ENCODE measurements at regions not wholly inside any gene's neighbourhood (a gene's known extent, or its start where the extent isn't known, plus 50 kb on each side); places are given as distances from the start of the nearest gene placed in this dataset.

DNA sequence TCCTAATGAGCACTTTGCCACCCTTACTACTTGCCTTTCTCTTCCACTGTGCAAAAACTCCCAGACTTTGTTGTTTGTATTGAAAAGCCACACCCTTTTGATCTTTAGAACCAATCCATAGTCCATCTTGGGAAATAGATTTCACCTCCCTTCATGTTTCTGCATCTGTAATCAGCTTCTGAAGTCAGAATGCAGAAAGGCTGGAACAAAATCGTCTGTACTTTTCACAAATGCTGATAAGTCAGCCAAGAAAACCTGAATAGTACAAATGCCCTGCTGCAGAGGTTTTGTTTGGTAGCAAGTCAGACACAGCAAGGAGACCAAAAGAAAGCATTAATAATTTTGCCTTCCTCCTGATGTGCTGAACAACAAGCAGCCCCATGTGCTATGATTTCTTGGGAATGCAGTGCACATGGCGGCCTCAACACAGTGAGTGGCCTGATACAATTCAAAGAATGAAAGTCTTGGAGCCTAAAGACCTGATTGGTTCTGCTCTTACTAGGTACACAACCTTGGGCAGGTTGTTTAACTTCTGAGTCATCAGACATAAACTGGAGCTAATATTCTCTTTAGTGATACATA is 59.2 kb upstream of the STK32A start:
- H3K27ac Mint-ChIP-seq (ENCODE audit: unreplicated experiment), result no peak overlapping the region
- no peaks in the 10 kb centered on the region for H3K36me3 Mint-ChIP-seq (ENCODE audit: unreplicated experiment)

DNA sequence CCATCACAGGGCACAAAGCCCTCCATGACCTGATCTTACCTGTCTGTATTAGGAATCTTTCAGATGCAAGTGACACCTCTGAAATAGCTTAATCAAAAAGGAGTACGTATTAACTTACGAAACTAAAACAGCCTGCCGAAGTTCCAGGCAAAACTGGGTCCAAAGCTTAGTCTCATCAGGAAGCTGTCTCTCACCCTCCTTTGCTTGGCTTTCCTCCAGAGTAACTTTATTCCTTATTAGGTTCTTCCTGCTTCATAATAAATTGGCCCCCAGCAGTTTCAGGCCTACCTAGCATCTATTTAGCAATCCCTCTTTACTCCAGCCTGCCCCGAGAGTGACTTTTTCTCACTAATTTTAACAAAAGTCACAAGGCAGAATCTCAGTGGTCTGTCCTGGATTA is 58.4 kb upstream of the STK32A start:
- no peak for TF ChIP-seq CTCF (IDR thresholded peaks at IDR 0.05)
- Mint-ChIP-seq H3K4me3 (ENCODE audit: unreplicated experiment) (no peak overlapping the region), H3K27me3 (ENCODE audit: unreplicated experiment) (no peaks in the 10 kb centered on the region), H3K4me1 (ENCODE audit: unreplicated experiment) (peaks cover 9% of the 10 kb centered on the region), H3K9me3 (ENCODE audit: unreplicated experiment) (no peaks in the 10 kb centered on the region), H3K36me3 (ENCODE audit: unreplicated experiment) (no peaks in the 10 kb centered on the region), H3K27ac (ENCODE audit: unreplicated experiment) (no peak overlapping the region)
- no peak for DNase-seq (ENCODE audit: extremely low spot score, unreplicated experiment)

More for the DNA sequence above, 59.2 kb upstream of the STK32A start:
- H3K27me3 Mint-ChIP-seq (ENCODE audit: unreplicated experiment), result no peaks in the 10 kb centered on the region
- no peak for TF ChIP-seq CTCF (IDR thresholded peaks at IDR 0.05)
- no peaks in the 10 kb centered on the region for H3K9me3 Mint-ChIP-seq (ENCODE audit: unreplicated experiment)
- no peak overlapping the region for H3K4me3 Mint-ChIP-seq (ENCODE audit: unreplicated experiment)
- peaks cover 9% of the 10 kb centered on the region for H3K4me1 Mint-ChIP-seq (ENCODE audit: unreplicated experiment)
- no peak for DNase-seq (ENCODE audit: extremely low spot score, unreplicated experiment)

- Mint-ChIP-seq H3K27me3 (ENCODE audit: unreplicated experiment) (no peaks in the 10 kb centered on the region), H3K4me3 (ENCODE audit: unreplicated experiment) (no peak overlapping the region)
- no peak for DNase-seq (ENCODE audit: extremely low spot score, unreplicated experiment)
Measured at GRCh38 chr5:147177125-147177840, 57.5 kb upstream of the STK32A start.

GRCh38 chr5:147179562-147180147 is 55.2 kb upstream of the STK32A start:
- no peak overlapping the region for H3K4me3 Mint-ChIP-seq (ENCODE audit: unreplicated experiment)
- H3K9me3 Mint-ChIP-seq (ENCODE audit: unreplicated experiment), result no peaks in the 10 kb centered on the region
- H3K4me1 Mint-ChIP-seq (ENCODE audit: unreplicated experiment), result peaks cover 9% of the 10 kb centered on the region
- no peak for TF ChIP-seq CTCF (IDR thresholded peaks at IDR 0.05)
- H3K36me3 Mint-ChIP-seq (ENCODE audit: unreplicated experiment), result no peaks in the 10 kb centered on the region
- H3K27ac Mint-ChIP-seq (ENCODE audit: unreplicated experiment), result no peak overlapping the region
- no peak for DNase-seq (ENCODE audit: extremely low spot score, unreplicated experiment)
- H3K27me3 Mint-ChIP-seq (ENCODE audit: unreplicated experiment), result no peaks in the 10 kb centered on the region

More at GRCh38 chr5:147177125-147177840, 57.5 kb upstream of the STK32A start:
- H3K4me1 Mint-ChIP-seq (ENCODE audit: unreplicated experiment), result peaks cover 9% of the 10 kb centered on the region
- H3K27ac Mint-ChIP-seq (ENCODE audit: unreplicated experiment), result no peak overlapping the region
- TF ChIP-seq CTCF (IDR thresholded peaks at IDR 0.05), result no peak
- H3K9me3 Mint-ChIP-seq (ENCODE audit: unreplicated experiment), result no peaks in the 10 kb centered on the region
- H3K36me3 Mint-ChIP-seq (ENCODE audit: unreplicated experiment), result no peaks in the 10 kb centered on the region

- H3K27ac Mint-ChIP-seq (ENCODE audit: unreplicated experiment), result no peak overlapping the region
- no peak overlapping the region for H3K4me3 Mint-ChIP-seq (ENCODE audit: unreplicated experiment)
- H3K9me3 Mint-ChIP-seq (ENCODE audit: unreplicated experiment), result no peaks in the 10 kb centered on the region
- no peaks in the 10 kb centered on the region for H3K36me3 Mint-ChIP-seq (ENCODE audit: unreplicated experiment)
- no peak for DNase-seq (ENCODE audit: extremely low spot score, unreplicated experiment)
- H3K4me1 Mint-ChIP-seq (ENCODE audit: unreplicated experiment), result peaks cover 9% of the 10 kb centered on the region
- no peaks in the 10 kb centered on the region for H3K27me3 Mint-ChIP-seq (ENCODE audit: unreplicated experiment)
- no peak for TF ChIP-seq CTCF (IDR thresholded peaks at IDR 0.05)
Measured at GRCh38 chr5:147180751-147181150, 54.1 kb upstream of the STK32A start.

Measured in osteocyte (in vitro differentiated cells).